NOMO-1 treated with dmso at 0.1 percent for 144 hours (cell line): ENCODE measurements at regions not wholly inside any gene's neighbourhood (a gene's known extent, or its start where the extent isn't known, plus 50 kb on each side); places are given as distances from the start of the nearest gene placed in this dataset.

Source experiments
- DNase-seq: peaks from one replicate; lab custom pipeline; 2025; ENCODE audit not compliant: unreplicated experiment; lab: John Stamatoyannopoulos, UW

GRCh38 chr4:10207116-10207515, 90.5 kb upstream of the WDR1 start:
- DNase-seq: no peak

GRCh38 chr4:10205223-10205622, 88.6 kb upstream of the WDR1 start:
- DNase-seq: no peak

GRCh38 chr4:10204401-10205058, 87.9 kb upstream of the WDR1 start:
- no peak for DNase-seq

GRCh38 chr4:10203851-10204250, 87.3 kb upstream of the WDR1 start:
- DNase-seq: no peak

- no peak for DNase-seq
Observed at GRCh38 chr4:10201381-10202223, 85.0 kb upstream of the WDR1 start.

- no peak for DNase-seq
Observed at GRCh38 chr4:10200869-10201268, 84.3 kb upstream of the WDR1 start.

GRCh38 chr4:10198365-10198764, 81.8 kb upstream of the WDR1 start:
- no peak for DNase-seq

- DNase-seq: no peak
Observed at GRCh38 chr4:10197952-10198351, 81.4 kb upstream of the WDR1 start.

GRCh38 chr4:10196191-10196590, 79.6 kb upstream of the WDR1 start:
- no peak for DNase-seq

- DNase-seq: no peak
Observed at GRCh38 chr4:10192331-10192730, 75.7 kb upstream of the WDR1 start.

- DNase-seq: no peak
Observed at GRCh38 chr4:10188400-10189004, 71.9 kb upstream of the WDR1 start.

- no peak for DNase-seq
Observed at GRCh38 chr4:10186228-10187214, 69.9 kb upstream of the WDR1 start.

- no peak for DNase-seq
Observed at GRCh38 chr4:10185518-10186227, 69.1 kb upstream of the WDR1 start.

GRCh38 chr4:10184501-10184938, 67.9 kb upstream of the WDR1 start:
- DNase-seq: no peak

GRCh38 chr4:10184041-10184440, 67.4 kb upstream of the WDR1 start:
- DNase-seq: no peak

- DNase-seq: no peak
Observed at GRCh38 chr4:10183462-10183861, 66.9 kb upstream of the WDR1 start.

- DNase-seq: no peak
Observed at GRCh38 chr4:10182446-10183424, 66.1 kb upstream of the WDR1 start.

- no peak for DNase-seq
Observed at GRCh38 chr4:10181745-10182445, 65.3 kb upstream of the WDR1 start.
